Natural killer cell (primary cell): ENCODE measurements at regions not wholly inside any gene's neighbourhood (a gene's known extent, or its start where the extent isn't known, plus 50 kb on each side); places are given as distances from the start of the nearest gene placed in this dataset.
"Not testable (repeated sequence)": the region's sequence is repeated elsewhere in the genome, so short reads cannot be mapped to it uniquely, and the experiment has no call there.

Experiments used
- ATAC-seq, 3 donors: fragments of 150-1000 bp in 2 of 3; fragments of 200-7000 bp in 1 of 3; cut with Tn5 transposase; 1 replicate in 1 of 3; 2 replicates in 2 of 3; pipeline ENCODE4 v1.10.0; 2021; ENCODE audit warnings: mild to moderate bottlenecking in 2 of 3, moderate library complexity in 2 of 3
- DNase-seq, 2 donors: peaks; one replicate each; pipeline versions ENCODE4 v3.0.0 to v3.0.0-alpha.2; 2013 to 2021; ENCODE audit warnings: mixed read lengths in 1 of 2
- H3K27ac ChIP-seq: one replicate; pipeline ENCODE4 v1.5.1; 2013; ENCODE audit warnings: mild to moderate bottlenecking, low read length
- H3K27me3 ChIP-seq: one replicate; pipeline ENCODE4 v1.6.1; 2013; ENCODE audit warnings: low read length; ENCODE audit not compliant: control insufficient read depth, insufficient read depth
- H3K36me3 ChIP-seq: one replicate; pipeline ENCODE4 v1.6.1; 2013; ENCODE audit warnings: low read length; ENCODE audit not compliant: control insufficient read depth, insufficient read depth
- H3K4me1 ChIP-seq: one replicate; pipeline ENCODE4 v1.6.1; 2013; ENCODE audit warnings: low read length; ENCODE audit not compliant: control insufficient read depth, insufficient read depth
- H3K4me3 ChIP-seq: one replicate; pipeline ENCODE4 v1.5.1; 2013; ENCODE audit warnings: low read length
- H3K9me3 ChIP-seq: one replicate; pipeline ENCODE4 v1.6.1; 2013; ENCODE audit warnings: low read length; ENCODE audit not compliant: control insufficient read depth, insufficient read depth
- H3K27ac Mint-ChIP-seq, 2 donors: one replicate each; pipeline ENCODE4 v1.8.0; 2022; ENCODE audit warnings: mild to moderate bottlenecking in 2 of 2, mixed read lengths in 2 of 2, moderate library complexity in 1 of 2
- H3K27me3 Mint-ChIP-seq, 2 donors: one replicate each; pipeline ENCODE4 v1.8.0; 2022; ENCODE audit warnings: low read depth in 2 of 2, mixed read lengths in 2 of 2
- H3K36me3 Mint-ChIP-seq: one replicate; pipeline ENCODE4 v1.8.0; 2022; ENCODE audit warnings: mixed read lengths
- H3K4me1 Mint-ChIP-seq, 2 donors: one replicate each; pipeline ENCODE4 v1.8.0; 2022; ENCODE audit warnings: mixed read lengths in 2 of 2
- H3K4me3 Mint-ChIP-seq: one replicate; pipeline ENCODE4 v1.8.0; 2022; ENCODE audit warnings: mild to moderate bottlenecking, moderate library complexity, mixed read lengths
- H3K9me3 Mint-ChIP-seq, 2 donors: one replicate each; pipeline ENCODE4 v1.8.0; 2022; ENCODE audit warnings: mixed read lengths in 2 of 2
- WGBS: methylation state at CpG from one replicate; pipeline ENCODE4 v1.1.7; 2013; ENCODE audit warnings: missing lambda C conversion rate; ENCODE audit not compliant: insufficient coverage; 5-methylcytosine and 5-hydroxymethylcytosine counted together
- intact Hi-C: fragments of 100-400 bp; cut with micrococcal nuclease; formaldehyde crosslinking; loops from one replicate; pipeline ENCODE4 v1.14.2; 2022

GRCh38 chr1:206335162-206335561 is 131.8 kb downstream of the SRGAP2 start:
- DNase-seq, H3K4me1 ChIP-seq, H3K36me3 Mint-ChIP-seq, H3K4me1 Mint-ChIP-seq, H3K27ac ChIP-seq, H3K4me3 Mint-ChIP-seq, H3K27ac Mint-ChIP-seq, H3K36me3 ChIP-seq, H3K27me3 ChIP-seq, H3K9me3 ChIP-seq, H3K27me3 Mint-ChIP-seq, H3K4me3 ChIP-seq, H3K9me3 Mint-ChIP-seq, ATAC-seq, intact Hi-C loops: not testable (repeated sequence)

- H3K4me3 Mint-ChIP-seq, H3K4me1 ChIP-seq, H3K36me3 ChIP-seq, intact Hi-C loops, DNase-seq, H3K9me3 Mint-ChIP-seq, H3K36me3 Mint-ChIP-seq, H3K27ac Mint-ChIP-seq, H3K27me3 ChIP-seq, H3K27ac ChIP-seq, H3K4me1 Mint-ChIP-seq, H3K27me3 Mint-ChIP-seq, ATAC-seq, H3K4me3 ChIP-seq, H3K9me3 ChIP-seq: not testable (repeated sequence)
- no CpG with 5 or more reads among the region's 10 CpGs for WGBS
Measured at GRCh38 chr1:206335875-206336846, 132.8 kb downstream of the SRGAP2 start.

- H3K9me3 ChIP-seq, DNase-seq, H3K27me3 Mint-ChIP-seq, H3K9me3 Mint-ChIP-seq, H3K27ac Mint-ChIP-seq, intact Hi-C loops, H3K36me3 ChIP-seq, H3K4me1 Mint-ChIP-seq, H3K4me3 ChIP-seq, H3K36me3 Mint-ChIP-seq, H3K27me3 ChIP-seq, H3K4me3 Mint-ChIP-seq, H3K27ac ChIP-seq, ATAC-seq, H3K4me1 ChIP-seq: not testable (repeated sequence)
- WGBS = 100% methylated on average over 1 of the region's 4 CpGs
Measured at GRCh38 chr1:206337024-206337423, 133.3 kb upstream of the IKBKE start.

GRCh38 chr1:206350493-206351275 is 119.6 kb upstream of the IKBKE start:
- H3K27me3 Mint-ChIP-seq, H3K27ac Mint-ChIP-seq, H3K4me3 Mint-ChIP-seq, H3K27ac ChIP-seq, H3K9me3 Mint-ChIP-seq, H3K4me1 Mint-ChIP-seq, H3K36me3 ChIP-seq, ATAC-seq, H3K27me3 ChIP-seq, H3K36me3 Mint-ChIP-seq, intact Hi-C loops, H3K9me3 ChIP-seq, DNase-seq, H3K4me3 ChIP-seq, H3K4me1 ChIP-seq: not testable (repeated sequence)
- WGBS = 100% methylated on average over 1 of the region's 2 CpGs

GRCh38 chr1:206351276-206352052 is 118.8 kb upstream of the IKBKE start:
- intact Hi-C loops, H3K4me3 ChIP-seq, H3K4me1 Mint-ChIP-seq, H3K27me3 ChIP-seq, H3K36me3 Mint-ChIP-seq, H3K4me1 ChIP-seq, DNase-seq, H3K4me3 Mint-ChIP-seq, H3K9me3 Mint-ChIP-seq, H3K36me3 ChIP-seq, ATAC-seq, H3K27ac ChIP-seq, H3K27ac Mint-ChIP-seq, H3K9me3 ChIP-seq, H3K27me3 Mint-ChIP-seq: not testable (repeated sequence)
- 100% methylated on average over 1 of the region's 10 CpGs for WGBS

GRCh38 chr1:206356310-206356709 is 114.0 kb upstream of the IKBKE start:
- H3K4me3 Mint-ChIP-seq, H3K4me1 ChIP-seq, H3K27ac Mint-ChIP-seq, intact Hi-C loops, H3K9me3 Mint-ChIP-seq, H3K4me3 ChIP-seq, H3K27me3 ChIP-seq, H3K36me3 ChIP-seq, H3K27me3 Mint-ChIP-seq, DNase-seq, H3K9me3 ChIP-seq, H3K27ac ChIP-seq, H3K36me3 Mint-ChIP-seq, H3K4me1 Mint-ChIP-seq: not testable (repeated sequence)
- ATAC-seq = peak in 1 of 3 donors; percentile 31

- H3K27ac Mint-ChIP-seq, H3K27me3 ChIP-seq, H3K4me3 ChIP-seq, ATAC-seq, H3K36me3 ChIP-seq, H3K36me3 Mint-ChIP-seq, H3K4me1 ChIP-seq, DNase-seq, H3K27me3 Mint-ChIP-seq, H3K4me3 Mint-ChIP-seq, H3K9me3 ChIP-seq, H3K27ac ChIP-seq, intact Hi-C loops, H3K9me3 Mint-ChIP-seq, H3K4me1 Mint-ChIP-seq: not testable (repeated sequence)
- 86% methylated on average over 1 of the region's 3 CpGs for WGBS
Measured at GRCh38 chr1:206357962-206358361, 112.3 kb upstream of the IKBKE start.
